Psoas muscle (tissue), 7 donors: ENCODE measurements at regions not wholly inside any gene's neighbourhood (a gene's known extent, or its start where the extent isn't known, plus 50 kb on each side); places are given as distances from the start of the nearest gene placed in this dataset.

Source experiments
- ATAC-seq, 4 donors: fragments of 200-7000 bp; cut with Tn5 transposase; one replicate each; pipeline ENCODE4 v1.9.1; 2020; ENCODE audit warnings: moderate library complexity in 3 of 4, mild to moderate bottlenecking in 2 of 4
- DNase-seq, 2 donors: peaks; one replicate each; pipeline ENCODE4 v3.0.0-alpha.2; 2020
- H3K27ac ChIP-seq: fragments of 200-600 bp; one replicate; pipeline ENCODE4 v1.8.0; 2022
- H3K27me3 ChIP-seq, 3 donors: fragments of 200-600 bp in 1 of 3; one replicate each; pipeline versions ENCODE4 v1.6.1 to v1.8.0; 2013 to 2022; ENCODE audit warnings: low read length in 2 of 3, mild to moderate bottlenecking in 2 of 3, moderate library complexity in 1 of 3; ENCODE audit not compliant: insufficient read depth in 3 of 3
- H3K36me3 ChIP-seq, 2 donors: fragments of 200-600 bp in 1 of 2; one replicate each; pipeline versions ENCODE4 v1.6.1 to v1.8.0; 2013 to 2022; ENCODE audit warnings: low read depth in 1 of 2, mild to moderate bottlenecking in 1 of 2, moderate library complexity in 1 of 2; ENCODE audit not compliant: insufficient read depth in 1 of 2
- H3K4me1 ChIP-seq: fragments of 200-600 bp; one replicate; pipeline ENCODE4 v1.8.0; 2022
- H3K4me3 ChIP-seq: fragments of 200-600 bp; one replicate; pipeline ENCODE4 v1.8.0; 2022; ENCODE audit warnings: mild to moderate bottlenecking
- H3K9me3 ChIP-seq: fragments of 200-600 bp; one replicate; pipeline ENCODE4 v1.8.0; 2022
- CTCF ChIP-seq: fragments of 200-600 bp; IDR thresholded peaks from one replicate; pipeline ENCODE4 v1.8.0; 2022; ENCODE audit warnings: antibody characterized with exemption
- WGBS, 3 donors: extraction: QIAGEN DNeasy Blood & Tissue Kit; methylation state at CpG; one replicate each; pipeline versions ENCODE4 v1.1.6 to v1.1.7; 2013; 5-methylcytosine and 5-hydroxymethylcytosine counted together
- intact Hi-C, 2 donors: fragments of 100-400 bp; cut with DNase I; formaldehyde crosslinking; loops; one replicate each; pipeline versions ENCODE4 v1.11.0 to v1.14.2; 2022
- donor health status: healthy with polysubstance abuse.
- donor health status: DM: no; HTN: no; CAD: no; lungs with moderate emphysema.
- donor health status: Bipolar disorder and iron deficiency.
- donor health status: healthy.
- donor health status: DM: yes; HTN: yes; CAD: no.
- donor health status: DM: no; HTN: no; CAD: no.
- donor health status: DM: yes; HTN: yes; CAD: no.

GRCh38 chr11:106463796-106464201 lies 386.3 kb downstream of the AASDHPPT start:
- WGBS, 3 donors, result 22 to 38% (median 23%) methylated on average over 4 of the region's 4 CpGs
- no peak for DNase-seq
- TF ChIP-seq CTCF, result no peak
- no peak for ATAC-seq
- no peak overlapping the region for H3K4me3 ChIP-seq
- H3K27me3 ChIP-seq, result no peaks in the 10 kb centered on the region
- intact Hi-C loops, result no loop called here
- H3K27ac ChIP-seq, result no peak overlapping the region
- no peaks in the 10 kb centered on the region for H3K4me1 ChIP-seq
- H3K36me3 ChIP-seq, result no peaks in the 10 kb centered on the region
- H3K9me3 ChIP-seq, result no peaks in the 10 kb centered on the region

- Histone ChIP-seq H3K4me1 (no peaks in the 10 kb centered on the region), H3K9me3 (no peaks in the 10 kb centered on the region), H3K36me3 (no peaks in the 10 kb centered on the region), H3K4me3 (no peak overlapping the region), H3K27ac (no peak overlapping the region), H3K27me3 (no peaks in the 10 kb centered on the region)
- DNase-seq (no peak), ATAC-seq (no peak)
- no peak for TF ChIP-seq CTCF
- intact Hi-C loops, result no loop called here
Observed at GRCh38 chr11:106464728-106465127, 387.3 kb downstream of the AASDHPPT start.

DNA sequence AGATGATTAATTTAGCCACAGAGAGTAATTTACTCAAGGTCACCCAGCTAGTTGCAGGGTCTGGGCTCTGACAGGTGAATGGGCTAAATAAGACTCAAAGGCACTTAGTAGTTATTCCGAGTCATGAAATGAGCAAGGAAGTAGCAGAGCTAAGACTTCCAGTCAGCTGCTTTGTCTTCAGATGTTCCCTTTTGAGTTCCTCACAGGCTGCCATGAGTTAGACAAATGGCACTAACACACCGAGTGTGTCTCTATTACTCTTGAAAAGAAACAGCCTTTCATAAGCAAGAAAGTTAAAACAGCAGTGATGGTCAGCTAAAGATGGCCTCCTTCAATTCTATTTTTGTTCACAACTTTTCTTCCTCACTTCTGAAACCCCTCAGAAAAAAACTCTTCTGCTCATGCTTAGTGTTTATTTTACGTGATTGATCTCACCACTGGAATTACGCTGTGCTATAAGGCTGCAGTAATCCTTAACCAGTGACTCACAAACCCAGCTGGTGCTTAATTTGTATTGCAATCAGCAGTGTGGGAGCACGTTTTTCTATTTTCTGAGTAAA lies 389.1 kb downstream of the AASDHPPT start:
- Histone ChIP-seq H3K36me3 (no peaks in the 10 kb centered on the region), H3K27ac (no peak overlapping the region), H3K27me3 (no peaks in the 10 kb centered on the region), H3K4me1 (no peaks in the 10 kb centered on the region), H3K9me3 (no peaks in the 10 kb centered on the region), H3K4me3 (no peak overlapping the region)
- intact Hi-C loops, result no loop called here
- no peak for DNase-seq
- TF ChIP-seq CTCF, result no peak
- ATAC-seq, result no peak
- WGBS, 3 donors, result 45 to 54% (median 52%) methylated on average over 5 of the region's 5 CpGs

DNA sequence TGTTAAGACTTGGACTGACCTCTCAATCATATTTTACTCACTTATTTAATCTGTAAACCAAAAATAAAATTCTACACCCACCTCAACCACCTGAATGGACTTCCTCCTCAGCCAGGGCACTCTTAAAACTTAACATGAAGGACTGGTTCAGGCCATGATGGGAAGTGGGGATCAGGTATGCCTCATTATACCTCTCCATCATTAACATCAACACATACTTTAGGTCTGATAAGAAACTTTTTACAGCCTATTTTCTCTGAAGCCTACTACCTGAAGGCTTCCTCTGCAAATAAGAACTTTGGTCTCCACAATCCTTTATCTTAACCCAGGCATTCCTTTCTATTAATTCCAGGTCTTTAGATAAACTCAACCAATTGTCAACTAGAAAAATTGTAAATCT lies 390.0 kb downstream of the AASDHPPT start:
- H3K36me3 ChIP-seq, result no peaks in the 10 kb centered on the region
- DNase-seq (no peak), ATAC-seq (no peak)
- no peaks in the 10 kb centered on the region for H3K27me3 ChIP-seq
- H3K4me1 ChIP-seq, result no peaks in the 10 kb centered on the region
- TF ChIP-seq CTCF, result no peak
- H3K9me3 ChIP-seq, result no peaks in the 10 kb centered on the region
- H3K27ac ChIP-seq, result no peak overlapping the region
- intact Hi-C loops, result no loop called here
- H3K4me3 ChIP-seq, result no peak overlapping the region

DNA sequence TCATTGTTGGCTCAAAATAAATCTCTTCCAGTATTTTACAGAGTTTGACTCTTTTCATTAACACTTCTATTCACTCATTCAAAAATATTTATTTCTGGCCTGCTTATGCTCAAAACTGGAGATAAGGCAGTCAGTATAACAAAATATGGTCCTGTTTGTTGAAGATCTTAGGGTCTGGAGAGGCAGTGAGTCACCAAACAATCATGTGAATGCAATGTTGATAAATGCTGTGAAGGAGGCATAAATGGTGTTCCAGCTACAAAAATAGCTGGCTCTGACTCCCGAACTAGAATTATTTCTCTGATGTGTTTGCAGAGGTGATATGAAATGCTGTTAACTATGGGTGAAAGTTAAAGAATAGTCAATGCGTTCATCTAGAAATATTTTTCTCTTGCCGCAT lies 390.6 kb downstream of the AASDHPPT start:
- H3K9me3 ChIP-seq, result no peaks in the 10 kb centered on the region
- DNase-seq (no peak), ATAC-seq (no peak)
- no peak overlapping the region for H3K27ac ChIP-seq
- no peaks in the 10 kb centered on the region for H3K27me3 ChIP-seq
- 80 to 84% (median 80%) methylated on average over 3 of the region's 3 CpGs for WGBS, 3 donors
- no peak for TF ChIP-seq CTCF
- H3K4me1 ChIP-seq, result no peaks in the 10 kb centered on the region
- no peak overlapping the region for H3K4me3 ChIP-seq
- intact Hi-C loops, result no loop called here
- no peaks in the 10 kb centered on the region for H3K36me3 ChIP-seq
